ENCODE measurements at regions not wholly inside any gene's neighbourhood (a gene's known extent, or its start where the extent isn't known, plus 50 kb on each side); places are given as distances from the start of the nearest gene placed in this dataset.

DNA sequence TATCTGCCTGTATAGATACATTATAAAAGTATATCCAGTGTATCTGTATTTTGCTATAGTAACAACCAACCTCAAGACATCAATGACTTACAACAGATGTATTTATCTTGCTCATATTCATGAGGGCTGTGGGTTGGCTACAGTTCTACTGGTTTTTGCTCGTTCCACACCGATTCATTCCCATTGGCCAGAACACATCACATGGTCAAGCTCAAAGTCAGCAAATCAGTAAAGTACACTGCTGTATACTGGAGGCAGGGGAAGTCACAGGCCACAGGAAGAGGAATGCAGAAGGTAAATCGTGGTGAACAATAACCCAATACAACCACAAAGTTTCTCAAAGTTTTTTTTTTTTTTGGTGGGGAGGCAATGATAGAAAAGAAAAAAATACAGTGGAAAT, 180.0 kb upstream of the CDKN3 start:
- no peak for DNase-seq

DNA sequence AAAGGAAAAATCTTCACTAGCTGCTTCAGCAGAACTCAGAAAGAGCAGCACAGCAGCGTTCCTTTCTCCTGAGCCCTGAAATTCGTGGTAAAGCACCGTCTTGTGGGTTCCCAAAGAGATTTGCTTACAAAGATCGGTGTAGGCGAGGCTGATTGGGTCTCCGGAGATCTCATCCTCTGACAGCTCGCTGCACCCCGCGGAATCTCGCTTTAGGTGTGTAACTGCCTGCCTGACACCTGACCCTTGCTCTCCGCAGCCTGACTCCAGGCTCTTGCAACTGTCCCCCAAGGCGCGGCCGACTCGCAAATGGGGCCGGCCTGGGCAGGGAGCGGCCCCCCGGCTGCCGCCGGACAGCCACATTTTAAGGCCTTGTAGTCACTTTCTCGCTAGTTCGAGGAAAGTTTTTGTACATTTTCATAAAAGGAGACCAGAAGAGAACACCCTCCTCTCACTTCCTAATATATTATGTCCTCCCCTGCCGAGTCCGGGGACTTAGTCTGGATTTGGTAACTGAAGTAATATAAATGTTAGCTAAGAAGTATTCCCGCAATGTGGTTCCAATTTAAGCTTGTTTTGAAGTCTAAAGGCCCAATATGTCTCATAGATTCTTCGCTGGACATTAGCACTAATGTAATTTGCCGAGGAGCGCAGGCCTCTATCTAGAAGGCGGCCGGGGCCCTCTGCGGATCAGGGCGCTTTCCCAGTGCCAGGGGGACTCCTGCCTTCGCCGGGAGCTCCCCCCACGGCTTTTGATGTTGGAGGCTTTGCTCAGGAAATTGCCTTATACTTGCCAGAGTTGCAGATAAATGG, 177.3 kb upstream of the CDKN3 start:
- no peak for DNase-seq

- no peak for DNase-seq
Measured at GRCh38 chr14:54220071-54220703, 176.6 kb upstream of the CDKN3 start.

- no peak for DNase-seq
Measured at GRCh38 chr14:54220704-54221431, 175.9 kb upstream of the CDKN3 start.

- no peak for DNase-seq
Measured at GRCh38 chr14:54221432-54221803, 175.4 kb upstream of the CDKN3 start.

- DNase-seq = no peak
Measured at GRCh38 chr14:54221971-54222370, 174.8 kb upstream of the CDKN3 start.

DNA sequence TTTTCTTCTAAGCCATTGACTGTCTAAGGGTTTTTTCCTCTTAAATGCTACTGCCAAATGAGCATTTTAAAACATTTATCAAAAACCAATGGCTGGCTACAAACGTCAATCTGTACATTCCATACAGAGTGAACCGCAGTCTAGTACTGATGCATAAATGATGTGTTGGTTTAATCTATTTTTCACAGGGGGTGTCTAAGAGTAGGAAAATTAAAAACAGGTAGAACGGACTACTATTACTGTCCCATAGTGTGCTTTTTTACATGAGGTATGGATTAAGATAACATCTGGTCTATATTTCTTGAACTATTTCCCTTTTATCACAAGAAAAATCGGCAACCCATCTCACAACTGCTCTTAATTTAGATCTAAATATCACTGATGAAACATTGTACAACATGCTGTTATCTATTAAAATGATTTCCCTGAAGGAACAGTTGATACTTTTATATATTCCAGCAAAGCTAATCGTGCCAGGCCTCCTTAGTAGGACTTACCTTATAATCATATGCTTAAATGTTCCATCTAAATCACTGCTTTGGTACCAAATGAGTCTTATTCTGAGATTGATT, 172.9 kb upstream of the CDKN3 start:
- no peak for DNase-seq

DNA sequence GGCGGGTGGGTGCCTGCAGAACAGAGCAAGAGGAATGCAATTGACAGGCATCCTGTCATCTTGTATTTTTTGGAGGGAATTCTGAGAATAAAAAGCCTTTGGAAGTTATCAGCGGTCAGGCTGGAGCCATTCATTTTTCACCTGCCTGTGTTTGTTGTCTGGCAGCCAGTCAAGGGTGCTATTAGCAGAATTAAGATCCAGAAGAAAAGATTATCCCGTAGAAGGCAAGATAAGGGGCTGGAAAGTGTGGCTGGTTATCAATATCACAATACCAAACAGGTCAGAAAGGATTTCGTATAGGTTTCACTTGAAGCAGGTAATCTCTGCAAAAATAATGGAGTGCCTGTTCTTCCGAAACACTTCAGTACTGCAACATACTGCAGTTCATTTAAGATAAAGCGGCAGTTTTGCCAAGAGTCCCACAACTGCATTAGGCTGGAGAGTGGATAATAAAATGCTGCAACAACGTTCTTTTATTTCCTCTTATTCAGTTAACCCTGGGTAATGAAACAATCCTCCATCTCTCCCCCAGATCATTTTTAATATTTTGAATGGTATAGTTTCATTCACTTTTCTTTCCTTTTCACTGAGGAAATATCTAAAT, 171.2 kb upstream of the CDKN3 start:
- no peak for DNase-seq

DNA sequence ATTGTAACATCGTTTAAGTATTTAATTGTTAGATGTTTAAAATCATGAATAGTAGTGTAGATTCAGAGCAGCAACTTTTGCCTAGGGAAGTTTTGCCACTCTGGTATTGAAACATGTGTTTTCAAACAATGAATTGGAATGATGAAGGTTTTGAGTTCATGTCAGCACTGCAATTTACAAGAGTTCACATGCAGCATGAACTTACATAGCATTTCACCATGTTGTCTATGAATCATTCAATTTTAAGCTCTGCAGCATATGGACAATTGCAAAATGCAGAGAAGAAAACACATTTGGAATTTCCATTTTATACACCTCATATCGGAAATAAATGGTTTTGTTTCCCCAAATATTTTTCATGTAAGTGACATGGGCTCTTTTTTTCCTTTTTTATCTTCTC, 170.7 kb upstream of the CDKN3 start:
- DNase-seq = no peak

DNA sequence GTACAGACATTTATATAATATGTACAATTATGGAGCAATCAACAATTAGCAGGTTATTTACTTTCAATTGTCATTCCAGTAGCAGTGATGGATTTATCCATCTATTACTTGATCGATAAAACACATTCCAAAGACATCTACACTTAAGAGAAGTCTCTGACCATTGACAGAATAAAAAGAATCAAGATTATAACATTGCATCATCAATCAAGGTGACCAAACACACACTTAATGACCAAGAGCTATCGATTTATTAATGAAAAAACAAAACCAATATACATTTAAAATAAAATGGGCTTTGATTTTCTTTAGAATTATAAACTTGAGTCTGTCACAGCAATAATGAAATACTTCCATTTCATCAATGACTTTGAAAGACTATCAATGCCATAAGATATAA, 170.2 kb upstream of the CDKN3 start:
- no peak for DNase-seq

DNA sequence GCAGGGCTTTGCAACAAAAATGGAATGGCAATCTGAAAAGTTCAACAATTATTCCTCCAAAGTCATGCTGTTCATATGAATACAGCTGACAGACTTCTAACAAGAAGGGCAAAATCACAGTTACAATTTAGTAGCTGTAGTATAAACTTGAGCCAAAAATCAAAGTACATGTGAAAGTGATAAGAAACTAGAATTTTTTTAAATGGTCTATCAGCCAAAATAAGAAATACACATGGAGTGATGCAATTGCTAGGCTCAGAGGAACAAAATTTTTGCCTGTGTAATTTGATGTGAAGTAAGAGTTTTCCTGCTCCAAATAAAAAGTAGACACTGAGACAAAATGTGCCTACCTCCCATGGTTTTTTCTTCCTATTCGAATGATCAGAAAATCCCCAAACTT, 167.7 kb upstream of the CDKN3 start:
- no peak for DNase-seq

DNA sequence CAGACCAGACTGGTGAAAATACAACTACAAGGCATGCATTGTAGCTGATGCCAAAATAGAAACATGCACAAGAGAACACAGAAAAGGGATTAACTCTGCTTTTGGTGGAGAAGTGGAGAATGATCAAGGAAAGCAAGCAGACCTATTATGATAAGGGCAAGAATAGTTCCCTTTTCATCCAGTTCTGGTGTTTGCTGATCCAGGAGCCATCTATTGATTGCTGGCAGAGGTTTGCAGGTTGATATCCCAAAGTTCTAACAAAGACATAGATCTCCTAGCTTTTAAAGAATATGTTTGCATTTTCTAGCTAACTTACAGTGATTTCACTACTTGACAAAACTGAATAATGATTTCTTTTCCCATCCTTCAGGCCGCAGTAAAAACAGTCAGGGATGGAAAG, 166.2 kb upstream of the CDKN3 start:
- no peak for DNase-seq

DNA sequence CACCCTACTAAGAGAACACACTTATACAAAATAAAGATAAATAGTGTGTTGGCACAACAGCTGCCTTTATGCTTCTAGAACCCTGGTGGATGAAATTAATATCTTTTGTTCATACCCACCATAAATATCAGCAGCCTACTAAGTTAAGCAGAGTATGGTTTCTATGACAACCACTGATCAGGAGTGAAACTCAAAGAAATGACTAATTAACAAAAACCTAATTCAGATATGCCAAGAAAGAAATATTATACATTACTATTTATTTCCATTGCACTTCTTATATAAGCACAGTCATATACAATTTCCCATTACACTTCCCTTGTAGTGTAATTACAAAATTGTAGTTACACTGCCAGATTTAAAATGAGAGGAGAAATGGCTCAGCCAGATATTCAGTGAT, 164.1 kb upstream of the CDKN3 start:
- no peak for DNase-seq

DNA sequence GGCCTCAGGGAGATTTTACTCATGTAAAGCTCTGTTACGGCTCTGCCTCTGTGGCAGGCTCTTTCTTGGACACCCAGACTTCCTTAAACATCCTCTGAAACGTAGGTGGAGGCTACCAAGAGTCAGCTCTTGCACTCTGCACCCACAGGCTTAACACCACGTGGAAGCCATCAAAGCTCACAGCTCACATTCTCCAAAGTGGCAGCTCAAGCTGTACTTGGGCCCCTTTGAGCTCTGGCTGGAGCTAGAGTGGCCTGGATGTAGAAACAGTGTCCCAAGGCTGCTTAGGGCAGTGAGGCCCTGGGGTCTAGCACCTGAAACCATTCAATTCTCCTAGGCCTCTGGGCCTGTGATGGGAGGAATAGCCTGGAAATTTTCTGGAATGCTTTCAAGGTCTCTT, 155.3 kb upstream of the CDKN3 start:
- DNase-seq = no peak

- DNase-seq = no peak
Measured at GRCh38 chr14:54251356-54251755, 145.5 kb upstream of the CDKN3 start.

DNA sequence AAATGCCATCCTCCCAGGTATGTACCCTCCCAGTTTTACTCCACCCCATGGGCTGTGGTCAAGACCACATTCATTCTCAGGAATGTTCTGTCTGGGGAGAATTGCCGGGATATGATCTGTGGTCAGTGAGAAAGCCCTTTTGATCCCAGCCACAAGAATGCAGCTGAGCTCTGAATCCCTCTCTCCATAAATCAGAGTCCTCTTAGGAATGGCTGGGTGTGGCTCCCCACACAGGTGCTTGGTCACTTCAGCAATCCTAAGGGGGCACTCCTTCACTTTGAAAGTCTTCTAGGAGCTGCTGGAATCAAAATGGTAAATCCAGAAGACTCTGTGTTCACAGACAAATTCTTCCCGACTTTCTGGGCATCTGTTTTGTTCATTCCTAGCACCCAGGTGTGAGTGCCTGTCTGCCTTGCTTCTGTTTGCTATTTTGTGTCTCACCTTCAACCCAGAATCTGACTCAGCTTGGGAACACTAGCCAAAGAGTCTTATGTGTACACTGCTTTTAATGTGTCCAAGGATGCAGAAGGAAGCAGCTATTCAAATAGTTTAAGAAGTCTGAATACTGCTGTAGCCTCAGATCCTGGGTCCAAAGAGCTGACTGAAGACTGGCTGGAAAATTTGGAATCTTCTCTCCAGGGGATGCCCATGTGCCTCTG, 144.6 kb upstream of the CDKN3 start:
- no peak for DNase-seq

- no peak for DNase-seq
Measured at GRCh38 chr14:54253195-54253947, 143.4 kb upstream of the CDKN3 start.

- DNase-seq = no peak
Measured at GRCh38 chr14:54256156-54256555, 140.7 kb upstream of the CDKN3 start.

DNA sequence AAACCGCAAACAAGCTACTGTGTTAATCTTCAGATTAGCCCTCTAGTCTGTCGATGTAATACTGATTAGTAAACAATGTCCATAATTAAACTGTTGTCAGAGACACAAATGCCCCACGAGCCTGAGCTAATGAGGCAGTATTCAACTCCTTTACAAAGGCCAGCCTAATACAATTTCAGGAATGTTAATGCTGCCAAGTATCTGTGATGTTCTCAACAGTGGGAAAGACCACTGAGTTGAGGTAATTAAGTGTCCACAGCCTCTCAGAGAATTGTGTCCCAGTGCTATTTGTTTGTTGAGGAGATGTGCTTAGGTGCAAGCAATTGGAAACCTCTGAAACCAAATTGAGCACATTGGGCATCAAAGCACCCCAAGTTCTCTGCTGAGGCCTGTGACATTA, 139.4 kb upstream of the CDKN3 start:
- DNase-seq = no peak

DNA sequence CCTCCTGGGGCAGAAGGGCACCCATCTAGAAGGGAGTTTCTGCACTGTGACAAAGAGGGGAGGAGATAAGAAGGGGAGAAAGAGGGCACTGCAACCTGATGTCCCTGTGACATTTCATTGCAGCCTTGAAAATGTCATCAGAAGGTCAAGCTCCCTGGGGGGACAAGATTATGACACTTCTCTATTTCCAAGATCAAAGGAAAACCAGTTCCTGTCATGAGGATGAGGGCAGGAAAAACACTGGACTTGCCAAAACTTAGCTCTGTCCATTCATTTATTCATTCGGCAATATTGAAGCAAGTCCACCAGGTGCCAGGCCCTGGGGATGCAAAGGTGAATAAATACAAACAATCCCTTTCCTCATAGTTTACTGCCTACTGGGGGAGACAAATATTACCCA, 138.4 kb upstream of the CDKN3 start:
- DNase-seq = no peak

DNA sequence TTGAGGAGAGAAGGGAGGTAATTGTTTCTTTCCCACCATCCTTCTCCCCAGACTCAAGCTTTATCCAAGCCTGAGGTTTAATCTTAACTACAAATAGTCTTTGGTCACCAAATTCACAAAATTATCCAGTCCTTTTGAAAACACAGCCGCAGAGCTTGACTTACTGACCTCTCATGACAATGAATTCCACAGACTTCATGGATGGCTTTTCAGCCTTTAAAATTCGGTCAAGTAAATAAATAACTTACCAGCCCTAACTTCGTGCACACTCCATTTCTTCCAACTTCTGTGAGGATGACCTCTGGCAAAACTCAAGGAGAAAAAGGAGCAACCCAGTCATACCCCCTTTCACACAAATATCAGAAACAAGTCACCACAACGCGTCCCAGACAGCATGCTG, 137.0 kb upstream of the CDKN3 start:
- DNase-seq = no peak

DNA sequence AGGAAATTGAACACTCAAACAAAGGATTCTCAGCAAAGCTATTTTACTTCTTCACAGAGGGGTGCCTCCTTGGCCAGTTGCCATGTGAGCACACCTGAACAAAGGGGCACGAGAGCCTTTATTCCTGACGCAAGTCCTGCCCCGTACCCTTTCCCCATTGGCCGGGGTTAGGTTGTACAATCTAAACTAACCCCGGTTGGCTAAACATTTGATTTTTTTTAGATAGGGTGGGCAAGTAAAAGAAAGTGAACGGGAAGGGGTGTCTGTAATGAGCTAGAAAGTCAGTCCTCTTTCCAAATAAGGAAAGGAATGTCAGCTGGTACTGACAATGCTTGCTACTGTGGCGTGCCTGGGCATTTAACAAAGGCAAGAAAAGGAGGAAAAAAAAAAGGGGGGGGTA, 135.5 kb upstream of the CDKN3 start:
- DNase-seq = no peak

Measured in NCI-H2171 (cell line).